ENCODE measurements at regions not wholly inside any gene's neighbourhood (a gene's known extent, or its start where the extent isn't known, plus 50 kb on each side); places are given as distances from the start of the nearest gene placed in this dataset.

DNA sequence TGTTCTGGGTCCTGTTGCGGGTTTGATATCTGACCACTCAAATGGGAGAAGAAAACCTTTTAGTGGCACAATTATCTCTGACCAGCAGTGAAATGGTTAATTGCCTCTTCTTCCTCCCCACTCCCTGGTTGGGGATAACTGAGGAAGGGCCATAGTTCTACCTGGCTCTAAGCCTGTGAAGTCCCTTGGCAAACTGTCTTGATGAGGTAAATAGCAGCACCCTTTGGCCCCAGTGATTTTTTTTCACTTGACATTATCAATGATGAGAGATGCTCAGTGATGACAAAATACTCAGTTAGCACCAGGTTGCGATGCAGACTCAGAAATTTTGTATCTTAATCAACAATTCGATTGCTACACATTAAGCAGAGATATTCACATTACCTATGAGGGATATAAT is 515.7 kb downstream of the PSAT1 start:
- DNase-seq: no peak

DNA sequence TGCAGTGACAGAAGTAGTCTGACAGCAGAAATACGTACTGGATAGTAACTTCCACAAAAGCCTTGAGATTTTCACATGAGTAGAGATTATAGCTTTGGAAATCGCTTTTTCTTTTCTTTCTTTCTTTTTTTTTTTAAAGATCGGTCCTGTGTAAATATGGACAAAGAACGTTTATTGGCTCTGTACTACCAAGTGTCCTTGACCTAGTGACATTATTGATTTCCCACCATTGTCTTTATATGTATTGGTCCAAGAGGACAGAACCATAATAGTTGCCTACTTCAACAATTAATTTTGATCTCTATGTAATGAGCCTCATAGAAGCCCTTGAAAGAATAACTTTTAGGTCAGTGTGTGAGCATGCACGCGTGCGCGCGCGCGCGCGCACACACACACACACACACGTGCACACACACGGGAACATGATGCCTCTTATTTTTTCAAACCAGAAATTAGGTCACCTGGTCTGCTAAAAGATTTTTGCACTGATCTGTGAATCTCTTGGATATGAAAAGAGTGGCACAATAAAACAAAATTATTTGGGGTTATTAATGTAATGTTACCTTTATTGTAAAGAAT is 516.8 kb downstream of the PSAT1 start:
- DNase-seq: no peak

DNA sequence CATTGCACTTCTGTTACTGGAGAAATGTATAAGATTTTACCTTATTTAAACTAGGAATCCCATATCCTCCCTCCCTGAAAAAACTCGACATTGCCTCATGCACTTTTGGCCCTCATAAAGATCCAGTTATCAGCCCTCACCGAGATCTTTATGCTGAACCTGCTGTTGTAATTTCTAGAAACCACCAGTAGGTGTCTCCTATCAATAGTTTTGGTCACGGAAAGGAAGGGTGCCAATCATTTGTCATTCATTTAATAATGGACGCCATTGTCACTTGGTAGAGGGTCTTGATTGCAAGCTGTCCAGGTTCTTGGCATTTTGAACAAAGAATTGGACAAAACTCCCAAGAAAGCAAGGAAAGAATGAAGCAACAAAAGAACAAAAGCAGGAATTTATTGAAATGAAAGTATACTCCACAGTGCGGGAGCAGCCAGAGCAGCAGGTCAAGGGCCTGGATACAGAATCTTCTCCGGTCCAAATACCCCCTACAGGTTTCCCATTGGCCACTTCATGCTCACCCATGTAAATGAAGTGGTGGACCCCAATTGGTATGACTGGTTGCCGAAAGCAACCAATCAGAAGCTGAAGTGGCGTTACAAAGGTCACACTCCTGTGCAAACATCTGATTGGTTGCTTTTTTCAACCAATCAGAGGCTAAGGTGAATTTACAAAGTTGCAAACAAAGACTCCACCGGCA is 524.3 kb downstream of the PSAT1 start:
- DNase-seq: peak; percentile 52 to 55

DNA sequence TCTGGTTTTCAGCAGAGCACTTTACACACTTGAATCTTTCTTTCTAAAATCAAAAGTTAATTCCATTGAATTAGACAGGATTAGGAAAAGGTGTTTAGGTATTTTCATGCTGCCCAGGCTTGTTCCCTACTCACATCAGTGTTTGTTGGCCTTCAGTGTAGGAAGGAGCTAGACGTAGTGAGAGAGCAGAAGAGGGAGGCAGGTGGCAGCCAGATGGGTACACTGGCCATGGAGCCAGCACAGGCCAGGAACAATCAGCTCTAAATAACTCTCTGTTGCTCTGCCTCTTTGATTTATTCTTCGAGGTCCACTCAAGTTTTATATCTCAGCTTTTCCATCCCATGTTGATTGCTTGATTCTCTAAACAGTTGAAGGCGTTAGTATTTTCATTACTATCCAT is 529.6 kb downstream of the PSAT1 start:
- no peak for DNase-seq

DNA sequence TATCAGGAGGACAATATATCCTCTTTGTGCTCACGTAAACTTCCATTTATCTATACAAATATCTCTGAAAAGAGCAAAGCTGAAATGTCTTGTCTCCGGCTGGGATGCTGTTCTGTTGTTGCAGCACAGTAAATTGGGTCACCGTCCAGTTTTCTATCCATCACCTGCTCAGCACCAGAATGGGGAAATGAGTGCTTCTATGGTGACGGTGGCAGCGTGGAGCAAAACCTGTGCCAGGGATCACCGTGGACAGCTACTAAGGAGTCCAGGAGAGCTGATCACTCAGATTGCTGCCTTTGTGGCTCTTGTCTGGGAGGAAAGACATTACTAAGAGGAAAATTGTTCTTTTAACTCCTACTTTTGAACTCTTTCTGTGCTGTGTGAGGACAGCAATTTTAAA is 531.6 kb downstream of the PSAT1 start:
- peak in 1 of 2 experiments; percentile 20 for DNase-seq

DNA sequence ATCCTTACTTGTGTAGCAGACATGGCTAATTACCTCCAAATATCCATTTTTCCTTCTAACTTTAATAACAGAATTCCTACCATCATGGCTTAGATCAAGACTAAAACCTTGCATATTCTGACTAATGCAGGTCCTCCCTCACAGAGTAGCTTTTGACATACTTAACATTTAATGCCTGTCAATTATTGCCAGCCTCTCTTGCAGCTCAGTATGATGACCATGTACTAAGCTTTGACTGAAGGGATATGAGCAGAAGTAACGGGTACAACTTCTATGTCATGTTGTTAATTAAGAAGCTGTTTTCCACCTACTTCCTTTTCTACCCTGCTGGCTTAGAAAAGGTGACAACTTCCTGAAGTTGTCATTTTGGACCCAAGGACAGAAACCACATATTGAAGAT is 533.4 kb downstream of the PSAT1 start:
- DNase-seq: no peak

DNA sequence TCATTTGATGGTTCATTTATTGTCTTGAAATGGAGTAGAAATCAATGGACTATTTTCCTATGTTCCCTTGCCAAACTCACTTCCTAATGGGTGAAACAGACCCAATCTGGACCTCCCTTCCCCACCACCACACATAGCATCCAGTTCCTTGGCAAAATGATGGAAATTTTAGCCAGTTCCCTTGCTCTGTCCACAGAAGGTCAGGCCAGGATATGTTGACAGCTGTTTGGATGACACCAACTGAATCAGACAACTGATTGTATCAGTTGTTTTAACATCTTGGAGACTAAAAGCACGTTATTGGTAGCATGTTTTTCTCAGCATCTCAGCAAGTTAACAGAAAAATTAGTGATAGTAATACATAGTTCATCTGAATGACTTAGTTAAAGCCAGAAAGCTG is 534.8 kb downstream of the PSAT1 start:
- no peak for DNase-seq

DNA sequence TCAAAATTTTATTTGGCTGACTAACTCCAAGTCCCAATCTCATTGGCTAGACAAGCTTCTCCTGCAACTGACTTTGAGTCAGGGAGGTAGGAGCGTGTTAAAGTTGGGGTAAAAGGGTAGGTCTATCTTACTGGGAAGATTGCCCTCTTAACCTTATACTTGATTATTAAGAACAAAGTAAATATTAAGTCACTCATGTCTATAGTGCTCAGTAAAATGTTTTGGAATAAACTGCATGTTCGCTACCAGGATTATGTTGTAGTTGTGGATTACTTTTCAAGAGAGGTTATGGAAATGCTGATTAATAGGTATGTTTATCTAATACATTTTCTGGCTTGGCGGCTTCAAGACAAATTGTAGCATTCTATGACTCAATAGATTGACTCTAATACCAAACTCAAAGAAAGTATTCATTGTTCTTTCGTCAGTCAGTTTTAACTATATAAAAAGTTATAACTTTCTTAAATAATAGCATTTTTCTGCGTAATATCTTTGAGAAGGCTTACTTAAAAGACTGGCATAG is 539.1 kb downstream of the PSAT1 start:
- no peak for DNase-seq

DNA sequence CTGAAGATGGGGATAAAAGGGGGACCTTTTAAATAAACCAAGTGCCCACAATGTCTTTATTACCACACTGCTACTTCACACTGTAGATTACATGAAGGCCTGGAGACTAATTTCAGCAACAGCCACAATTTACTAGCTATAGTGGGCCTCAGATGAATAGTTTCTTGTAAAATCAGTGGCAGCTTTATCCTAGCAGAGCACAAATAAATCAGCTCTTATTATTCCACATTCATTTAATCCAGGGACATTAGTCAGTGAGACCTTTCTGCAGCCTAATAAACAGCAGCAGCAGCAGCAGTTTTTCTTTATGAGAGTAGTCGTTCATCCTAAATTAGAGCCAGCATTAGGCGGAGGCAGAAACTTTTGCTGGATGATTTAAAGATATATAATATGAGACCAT is 542.3 kb downstream of the PSAT1 start:
- no peak for DNase-seq

DNA sequence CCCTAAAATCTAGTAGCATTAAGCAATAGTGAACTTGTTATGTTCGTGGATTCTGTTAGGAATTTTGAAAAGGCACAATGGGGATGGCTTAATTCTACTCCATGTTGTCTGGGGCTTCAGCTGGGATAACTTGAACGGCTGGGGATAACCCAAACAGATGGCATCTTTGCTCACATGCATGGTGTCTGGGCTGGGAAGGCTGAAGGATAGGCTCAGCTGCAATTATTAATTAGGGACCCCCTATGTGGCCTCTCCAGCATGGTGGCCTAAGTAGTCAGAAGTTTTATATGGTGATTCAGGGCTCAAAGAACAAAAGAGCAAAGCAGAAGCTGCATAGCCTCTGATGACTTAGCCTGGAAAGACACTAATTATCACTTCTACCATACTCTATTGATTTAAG is 551.1 kb downstream of the PSAT1 start:
- DNase-seq: no peak

DNA sequence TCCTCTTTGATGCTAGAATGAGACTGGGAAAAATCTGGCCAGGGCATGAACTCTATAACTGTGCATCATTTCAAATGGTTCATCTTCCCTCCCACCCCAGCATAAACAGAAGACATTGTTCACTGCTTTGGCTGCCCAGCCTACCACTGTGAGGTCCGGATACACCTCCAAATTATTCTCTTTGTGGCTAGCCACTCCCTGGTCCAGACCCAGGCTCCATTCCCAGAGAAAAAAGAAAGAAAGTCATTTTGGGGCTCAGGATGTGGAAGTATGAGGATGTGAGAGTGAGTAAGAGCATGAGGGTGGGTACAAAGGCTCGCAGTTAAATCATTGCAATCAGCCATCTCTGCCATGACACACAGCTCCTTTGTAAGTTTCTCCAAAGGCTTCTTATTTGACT is 559.2 kb downstream of the PSAT1 start:
- no peak for DNase-seq

DNA sequence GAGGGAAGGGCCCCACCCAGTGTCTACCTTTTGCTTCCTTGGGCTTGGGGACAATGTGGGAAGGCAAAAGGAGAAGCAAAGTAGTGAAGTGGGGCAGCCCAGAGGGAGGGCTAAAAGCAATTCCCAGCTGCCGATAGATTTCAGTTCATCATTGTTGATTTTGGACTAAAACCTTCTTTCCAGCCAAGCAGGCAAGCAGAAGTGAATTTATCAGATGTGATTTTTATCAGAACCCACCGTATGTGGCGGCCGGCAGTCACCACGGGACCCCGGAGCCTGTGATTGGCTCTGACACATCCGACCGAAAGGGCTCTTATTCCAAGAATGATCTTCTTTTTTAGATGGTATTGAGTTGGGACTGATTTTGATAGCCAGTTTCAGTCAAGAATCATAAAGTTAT is 559.9 kb downstream of the PSAT1 start:
- peak in 1 of 2 experiments; percentile 9 for DNase-seq

DNA sequence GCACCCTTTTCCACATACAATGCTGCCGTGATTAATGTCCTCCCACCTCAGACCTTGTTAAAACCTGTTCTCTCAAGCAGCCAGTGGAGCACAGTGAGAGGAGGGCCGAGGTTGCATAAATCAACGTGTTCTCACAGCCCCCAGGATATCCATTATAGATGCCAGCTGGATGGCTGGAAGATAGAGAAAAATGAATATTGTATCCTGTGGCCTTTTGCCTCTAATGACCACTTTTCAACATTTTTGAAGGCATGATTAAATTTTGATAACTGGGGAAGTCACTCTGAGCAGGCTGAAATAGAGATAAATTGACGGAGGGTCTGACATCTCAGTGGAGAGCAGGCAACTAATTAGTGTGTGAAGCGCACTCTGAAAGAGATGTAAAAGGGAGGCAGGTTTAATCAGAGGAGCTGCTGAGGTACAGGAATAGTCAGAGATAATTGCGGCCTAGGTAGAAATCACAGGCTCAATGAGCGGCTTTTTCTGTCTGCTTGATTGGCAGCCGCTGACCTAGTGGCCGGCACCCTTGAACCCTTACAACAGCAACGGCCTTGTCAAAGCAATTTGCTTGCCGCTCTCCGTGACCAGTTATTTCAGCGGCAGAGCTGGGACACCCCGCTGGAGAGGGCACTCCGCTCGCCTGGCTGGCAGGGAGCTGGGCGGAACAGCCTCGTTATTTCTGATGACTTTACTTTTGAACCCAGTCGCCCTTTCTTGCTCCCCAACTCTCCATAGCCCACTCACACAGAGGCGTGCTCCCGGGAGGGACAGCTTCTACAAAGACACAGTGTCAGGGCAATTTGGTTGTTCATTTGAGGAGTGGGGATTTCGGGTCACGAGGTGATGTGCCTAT is 560.7 kb downstream of the PSAT1 start:
- DNase-seq: peak; percentile 80 to 92

DNA sequence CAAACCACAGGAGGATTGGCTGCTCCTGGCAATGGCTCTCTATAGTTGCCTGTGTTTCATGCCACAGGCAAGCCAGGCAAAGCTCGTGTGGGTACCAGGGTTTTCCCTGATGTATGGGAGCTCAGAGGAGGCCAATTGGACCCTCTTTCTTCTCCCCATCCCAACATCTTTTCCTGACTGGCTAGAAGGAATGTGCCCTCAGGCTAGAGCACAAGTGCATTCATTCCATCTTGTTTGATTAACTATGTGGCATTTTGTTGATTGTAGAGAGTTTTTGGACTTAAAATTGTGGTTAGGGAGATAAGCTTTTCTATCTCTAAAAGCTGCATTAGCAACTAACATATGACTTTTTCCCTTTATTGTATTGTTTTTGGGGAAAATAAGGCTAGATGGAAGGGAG is 561.3 kb downstream of the PSAT1 start:
- DNase-seq: no peak

DNA sequence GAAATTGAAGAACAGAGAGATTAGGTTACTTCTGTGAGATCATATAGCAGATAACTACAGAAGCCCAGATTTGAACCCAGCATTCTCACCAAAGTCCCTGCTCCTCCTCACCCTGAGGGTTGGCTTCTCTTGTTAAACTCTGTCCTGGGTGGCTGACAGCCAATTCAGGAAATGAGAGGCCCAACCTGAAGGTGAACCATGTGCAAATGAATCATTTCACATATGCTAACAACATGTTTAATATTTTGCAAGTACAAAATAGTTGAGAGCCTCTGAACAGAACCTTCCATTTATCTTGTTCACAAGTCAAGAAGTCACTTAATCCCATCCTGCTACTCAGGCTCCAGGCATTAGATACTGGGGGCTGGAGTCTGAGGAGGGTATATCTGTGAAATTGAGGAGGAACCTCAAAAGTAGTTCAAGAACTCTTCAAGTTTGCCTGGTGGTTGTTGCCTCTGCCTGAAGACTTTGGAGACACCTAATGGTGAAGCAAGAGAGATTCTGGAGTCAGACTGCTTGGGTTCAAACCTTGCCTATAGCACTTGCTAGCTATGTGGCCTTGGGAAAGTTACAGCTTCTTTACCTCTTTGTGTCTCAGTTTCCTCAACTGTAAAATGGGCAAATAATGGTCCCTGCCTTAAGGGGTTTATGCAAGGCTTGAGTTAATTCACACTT is 564.0 kb downstream of the PSAT1 start:
- DNase-seq: no peak

DNA sequence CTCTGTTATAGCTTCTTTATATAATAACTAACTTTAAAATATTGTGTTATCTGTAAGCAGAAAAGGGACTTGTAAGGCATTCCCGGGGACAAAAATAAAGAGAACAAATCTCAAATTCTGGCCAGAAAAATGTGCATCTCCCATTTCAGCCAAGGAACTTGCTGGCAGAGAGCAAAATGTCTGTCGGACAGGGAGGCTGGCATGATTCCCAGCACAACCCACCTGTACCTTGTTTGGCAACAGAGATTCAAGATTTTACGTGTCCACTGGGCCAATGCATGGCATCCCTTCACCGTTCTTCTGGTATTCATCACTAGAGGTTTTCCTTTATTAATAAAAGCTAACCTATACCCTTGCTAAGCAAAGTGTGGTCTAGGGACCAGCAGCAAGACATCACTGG is 566.6 kb downstream of the PSAT1 start:
- DNase-seq: no peak

DNA sequence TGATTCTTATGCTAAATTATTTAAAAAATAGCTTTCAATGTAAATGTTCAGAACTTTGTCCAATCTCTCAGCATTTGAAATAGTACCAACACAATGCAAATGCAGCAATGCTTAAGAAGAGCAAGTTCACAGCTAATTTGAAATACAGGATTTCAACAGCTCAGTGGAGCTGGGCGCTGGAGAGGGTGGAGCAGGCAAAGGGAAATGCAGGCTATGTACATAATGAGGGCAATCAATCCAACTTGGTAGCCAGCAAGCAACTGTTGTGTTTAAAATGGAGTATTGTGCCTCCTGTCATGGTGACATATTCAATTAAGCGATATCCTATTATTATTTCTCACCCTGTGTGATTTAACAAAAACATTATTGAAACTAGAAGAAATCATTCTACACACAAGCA is 568.8 kb downstream of the PSAT1 start:
- peak; percentile 46 to 71 for DNase-seq

DNA sequence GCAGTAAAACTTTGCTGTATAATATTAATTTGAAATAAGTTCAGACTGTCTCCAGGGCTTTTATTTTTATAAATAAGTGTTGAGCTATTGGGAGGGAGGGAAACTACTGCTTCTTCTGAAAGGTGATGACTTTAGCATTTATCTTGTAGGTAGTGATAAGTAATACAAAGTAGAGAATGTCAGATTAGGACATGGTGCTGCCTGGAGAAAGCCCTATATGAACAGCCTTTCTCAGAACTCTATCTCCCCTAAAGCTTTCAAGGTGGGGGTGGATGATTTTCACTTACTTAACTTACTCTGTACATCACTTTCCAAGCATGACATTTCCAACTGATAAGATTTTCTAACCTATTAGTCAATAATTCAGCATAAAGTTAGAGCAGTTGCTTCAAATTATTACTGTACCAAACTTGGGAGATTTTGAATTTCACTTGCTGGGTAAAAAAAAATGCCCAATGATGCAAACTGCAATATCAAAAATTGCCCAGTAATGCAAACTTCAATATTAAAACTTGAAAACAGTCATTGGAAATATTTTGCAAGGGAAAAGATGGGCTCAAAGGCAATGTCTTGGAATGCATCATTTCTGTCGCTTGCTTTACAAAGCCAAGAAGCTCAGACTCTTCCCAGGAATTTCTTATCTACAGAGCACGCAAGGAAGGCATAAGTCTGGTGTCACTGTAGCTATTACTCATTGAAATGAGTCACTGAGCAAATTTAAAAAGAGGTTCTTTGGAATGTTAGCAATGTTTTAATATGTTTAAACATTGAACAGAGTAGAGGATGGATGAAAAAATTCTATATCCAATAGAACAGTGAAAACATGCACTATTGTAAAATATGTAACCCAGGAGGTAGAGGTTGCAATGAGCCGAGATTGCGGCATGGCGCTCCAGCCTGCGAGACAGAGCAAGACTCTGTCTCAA is 569.5 kb downstream of the PSAT1 start:
- no peak for DNase-seq

DNA sequence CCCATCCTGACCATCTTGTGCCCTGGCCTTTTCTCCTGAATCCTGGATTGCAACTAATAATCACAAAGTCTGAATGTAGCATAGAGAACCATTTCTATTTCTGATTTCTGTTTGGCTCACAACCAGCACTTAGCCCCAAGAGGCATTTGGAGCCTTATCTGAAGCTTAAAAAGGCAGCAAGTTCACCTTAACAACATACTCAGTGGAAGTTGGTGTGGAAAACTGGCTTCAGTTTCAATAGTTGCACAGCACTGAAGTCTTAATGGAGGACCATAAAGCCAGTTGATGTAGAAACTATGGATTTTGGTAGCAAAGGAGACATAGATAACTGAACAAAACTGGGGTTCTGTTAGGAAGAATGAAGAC is 574.1 kb downstream of the PSAT1 start:
- DNase-seq: no peak

DNA sequence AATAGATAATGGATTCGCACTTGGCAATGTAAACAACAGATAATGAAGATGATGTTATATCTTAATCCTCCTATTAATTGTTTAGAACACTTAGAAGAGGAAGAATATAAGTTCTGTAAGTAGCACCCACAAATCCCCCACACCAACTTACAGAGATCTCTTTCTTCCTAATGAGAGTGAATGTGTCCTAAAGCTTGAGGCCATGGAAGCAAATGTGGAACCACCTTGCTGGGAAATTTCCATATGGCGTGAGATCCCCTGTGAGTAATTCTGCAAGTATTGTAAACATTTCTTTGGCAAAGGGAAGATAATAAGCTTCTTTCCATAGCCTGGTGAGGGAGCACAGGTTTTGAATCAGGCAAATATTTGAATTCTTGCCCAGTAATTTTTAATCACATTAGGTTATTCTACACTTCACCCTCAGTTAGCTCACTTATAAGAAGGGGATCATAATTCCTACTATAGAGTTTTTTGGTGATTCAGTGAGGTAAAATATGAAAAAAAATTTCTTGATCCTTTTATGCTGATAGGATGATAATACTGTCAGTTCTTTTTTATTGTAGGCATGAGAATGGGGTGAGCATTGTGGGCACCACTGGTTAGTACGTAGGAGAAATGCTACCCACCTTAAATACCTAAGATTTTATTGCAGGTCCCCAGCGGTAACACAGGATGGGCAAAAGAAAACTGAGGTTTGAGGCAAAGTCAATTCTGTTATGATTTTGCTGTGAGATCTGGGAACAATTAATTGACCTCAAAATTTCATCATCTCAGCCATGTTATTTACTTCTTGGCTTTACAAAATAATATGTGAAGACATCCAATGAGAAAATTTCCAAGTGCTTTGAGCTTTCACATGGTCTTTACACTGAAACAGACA is 574.8 kb downstream of the PSAT1 start:
- peak in 1 of 2 experiments; percentile 38 for DNase-seq

DNA sequence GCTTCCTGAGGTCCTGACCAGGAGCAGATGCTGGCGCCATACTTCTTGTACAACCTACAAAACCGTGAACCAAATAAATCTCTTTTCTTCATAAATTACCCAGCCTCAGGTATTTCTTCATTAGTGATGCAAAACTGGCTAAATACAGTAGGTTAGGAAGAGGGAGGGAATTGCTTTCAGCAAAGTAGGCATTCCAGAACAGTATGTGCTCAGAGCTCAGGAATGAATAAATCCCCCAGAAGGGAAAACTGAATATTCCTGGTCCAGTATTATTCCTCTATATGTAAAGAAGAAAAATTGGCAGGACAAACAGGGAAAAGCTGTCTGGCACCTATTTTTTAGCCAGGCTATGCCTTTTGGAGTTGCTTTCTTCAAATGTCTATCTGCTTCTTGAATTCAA is 577.1 kb downstream of the PSAT1 start:
- DNase-seq: no peak
